NCI-H2171 treated with DMSO at 0.1 percent for 48 hours (cell line): ENCODE measurements at regions not wholly inside any gene's neighbourhood (a gene's known extent, or its start where the extent isn't known, plus 50 kb on each side); places are given as distances from the start of the nearest gene placed in this dataset.

Experiments
- DNase-seq: peaks from one replicate; lab custom pipeline; 2025; lab: John Stamatoyannopoulos, UW

DNA sequence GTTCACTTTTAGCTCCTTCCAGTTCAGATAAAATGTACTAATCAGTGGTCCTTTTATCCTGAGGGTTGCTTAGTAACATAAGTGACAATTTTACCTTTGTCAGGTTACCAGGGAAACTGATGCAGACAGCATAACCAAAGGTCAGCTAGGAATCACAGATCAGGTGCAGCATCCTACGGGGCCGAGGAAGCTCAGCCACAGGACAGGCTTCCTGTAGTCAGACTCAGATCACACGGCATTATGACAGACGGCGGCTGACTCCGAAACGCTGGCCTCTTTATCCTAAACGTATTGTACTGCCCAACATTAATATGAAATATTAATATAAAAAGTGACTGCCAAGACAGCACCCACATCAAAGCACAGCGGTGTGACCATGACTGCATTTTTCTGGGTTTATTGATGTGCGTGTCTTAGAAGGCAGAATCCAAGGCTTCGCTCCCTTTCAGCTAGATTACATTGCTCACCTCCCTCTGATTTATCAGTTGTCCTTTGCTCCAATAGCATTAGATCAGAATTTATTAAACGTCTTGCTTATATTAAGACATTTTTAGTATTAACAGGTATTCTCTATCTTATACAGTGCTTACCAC is 444.5 kb downstream of the CMPK2 start:
- no peak for DNase-seq

GRCh38 chr2:6421888-6422287 is 443.8 kb downstream of the CMPK2 start:
- no peak for DNase-seq

DNA sequence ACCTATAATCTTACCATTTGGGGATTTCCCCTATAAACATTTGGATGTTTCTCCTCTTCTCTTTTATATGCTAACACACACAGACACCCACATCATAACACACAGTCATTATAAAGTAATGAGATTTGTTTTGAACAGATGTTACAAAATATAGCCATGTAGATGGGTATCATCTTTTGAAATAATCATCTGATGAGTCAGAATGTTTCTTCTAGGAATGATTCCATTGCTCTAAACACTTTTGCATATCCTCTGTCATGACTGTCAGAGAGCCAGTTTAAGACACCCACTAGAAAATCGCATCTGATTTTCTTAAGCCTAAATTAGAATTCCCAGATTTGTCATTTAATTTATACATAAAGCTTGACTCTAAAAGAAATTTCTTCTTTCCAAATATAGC is 442.6 kb downstream of the CMPK2 start:
- peak; percentile 9 for DNase-seq

DNA sequence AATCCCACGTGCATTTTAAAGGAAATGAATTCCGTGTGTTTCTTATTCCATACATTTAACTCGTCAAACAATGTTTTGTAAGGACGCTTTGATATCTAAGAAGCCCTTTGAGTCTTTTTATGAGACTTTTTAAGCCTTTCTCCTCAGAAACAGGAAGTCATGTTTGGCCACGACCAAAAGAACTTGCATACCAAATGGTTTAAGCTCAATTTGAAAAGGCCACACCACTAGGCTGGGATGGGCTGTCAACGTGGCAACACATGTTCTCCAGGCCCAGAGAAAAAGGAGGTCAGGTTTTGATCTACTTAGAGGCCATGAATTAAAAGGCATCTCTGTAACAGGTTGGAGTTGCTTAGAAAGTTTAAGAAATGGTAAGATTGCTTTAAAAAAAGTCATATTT is 441.8 kb downstream of the CMPK2 start:
- no peak for DNase-seq

DNA sequence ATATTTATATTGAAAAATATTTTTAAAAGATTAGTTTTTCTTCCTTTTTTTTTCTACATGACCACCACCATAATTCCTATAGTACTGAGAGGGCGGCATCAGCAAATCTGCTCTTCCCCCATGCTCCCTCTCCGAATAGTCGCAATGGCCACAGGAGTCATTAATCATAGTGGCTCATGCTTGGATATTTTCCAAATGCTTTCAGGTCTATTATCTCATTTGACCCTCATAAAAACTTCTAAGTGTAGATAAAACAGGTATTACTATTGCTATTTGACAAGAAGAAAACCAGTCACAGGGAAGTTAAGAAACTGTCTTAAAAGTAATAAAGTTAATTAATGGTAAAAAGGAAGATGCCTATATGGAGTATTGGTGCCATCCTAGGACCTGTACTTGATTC is 440.7 kb downstream of the CMPK2 start:
- DNase-seq = no peak

GRCh38 chr2:6429210-6429986 is 436.3 kb downstream of the CMPK2 start:
- no peak for DNase-seq

DNA sequence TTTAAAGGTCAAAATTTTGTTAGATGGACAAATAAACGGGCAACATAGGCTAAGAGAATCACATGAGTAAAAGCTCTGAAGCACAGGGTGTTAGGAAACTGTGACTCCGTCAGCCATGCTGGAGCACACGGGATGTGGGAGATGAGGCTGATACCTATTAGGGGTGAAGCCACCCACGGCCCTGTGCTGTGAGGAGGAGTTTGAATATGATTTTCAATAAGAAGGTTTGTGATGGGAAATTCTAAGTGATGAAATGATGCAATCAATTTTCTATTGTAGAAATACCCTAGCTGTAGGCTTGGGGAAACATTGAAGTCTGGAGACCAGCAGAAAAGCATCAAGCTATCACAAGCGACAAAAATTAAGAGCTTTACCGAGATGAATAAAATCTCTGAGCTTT is 431.3 kb downstream of the CMPK2 start:
- no peak for DNase-seq

DNA sequence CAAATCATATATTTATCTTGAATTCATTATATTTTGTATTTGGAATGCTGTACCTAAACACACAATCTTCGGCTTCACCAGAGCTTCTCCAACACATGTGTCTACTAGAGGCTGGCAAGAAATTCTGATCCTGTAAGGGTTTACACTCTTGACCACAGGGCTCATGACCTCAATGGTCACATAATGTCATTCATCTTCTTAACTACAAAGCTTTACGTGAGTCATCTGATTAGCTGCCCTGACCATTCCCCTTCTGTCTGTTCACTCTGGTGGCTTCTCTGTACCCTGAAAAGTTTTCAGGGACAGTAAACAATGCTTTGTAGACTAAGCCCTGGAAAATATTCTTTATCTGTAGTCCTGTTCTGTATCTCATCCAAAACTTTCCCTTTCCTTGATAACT is 423.9 kb downstream of the CMPK2 start:
- DNase-seq = no peak

DNA sequence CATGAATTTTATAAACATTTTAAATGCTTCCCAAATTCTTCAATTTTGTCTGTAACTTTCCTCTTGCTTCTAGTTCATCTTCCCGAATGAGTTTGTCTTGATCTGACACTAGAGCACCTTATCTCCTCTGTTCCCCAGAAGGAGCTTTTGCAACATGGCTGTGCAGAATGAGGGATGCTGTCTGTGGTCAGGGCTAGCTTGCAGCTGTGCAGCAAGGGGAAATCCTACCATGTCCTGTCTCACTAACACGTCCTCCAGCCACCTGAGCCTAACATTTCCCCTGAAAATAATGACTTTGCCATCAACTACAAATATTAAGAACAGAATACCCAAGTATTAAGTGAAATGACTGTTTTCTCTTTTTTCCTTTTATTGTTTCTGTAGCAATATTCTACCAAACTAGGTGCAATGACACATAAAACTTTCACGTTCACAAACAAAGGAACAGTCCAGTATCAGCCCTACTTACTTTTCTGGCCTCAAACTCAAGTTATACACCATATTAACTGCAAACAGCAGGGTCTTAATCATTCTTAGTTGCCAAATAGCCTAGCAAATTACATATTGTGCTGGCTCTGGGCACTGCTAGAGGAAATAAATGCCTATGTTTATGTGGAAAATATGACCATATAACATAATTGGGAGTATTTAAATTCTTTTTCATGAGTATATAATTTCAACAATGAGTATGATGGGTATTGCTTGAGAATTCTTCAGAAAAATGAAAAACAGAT is 423.3 kb downstream of the CMPK2 start:
- peak; percentile 36 for DNase-seq

DNA sequence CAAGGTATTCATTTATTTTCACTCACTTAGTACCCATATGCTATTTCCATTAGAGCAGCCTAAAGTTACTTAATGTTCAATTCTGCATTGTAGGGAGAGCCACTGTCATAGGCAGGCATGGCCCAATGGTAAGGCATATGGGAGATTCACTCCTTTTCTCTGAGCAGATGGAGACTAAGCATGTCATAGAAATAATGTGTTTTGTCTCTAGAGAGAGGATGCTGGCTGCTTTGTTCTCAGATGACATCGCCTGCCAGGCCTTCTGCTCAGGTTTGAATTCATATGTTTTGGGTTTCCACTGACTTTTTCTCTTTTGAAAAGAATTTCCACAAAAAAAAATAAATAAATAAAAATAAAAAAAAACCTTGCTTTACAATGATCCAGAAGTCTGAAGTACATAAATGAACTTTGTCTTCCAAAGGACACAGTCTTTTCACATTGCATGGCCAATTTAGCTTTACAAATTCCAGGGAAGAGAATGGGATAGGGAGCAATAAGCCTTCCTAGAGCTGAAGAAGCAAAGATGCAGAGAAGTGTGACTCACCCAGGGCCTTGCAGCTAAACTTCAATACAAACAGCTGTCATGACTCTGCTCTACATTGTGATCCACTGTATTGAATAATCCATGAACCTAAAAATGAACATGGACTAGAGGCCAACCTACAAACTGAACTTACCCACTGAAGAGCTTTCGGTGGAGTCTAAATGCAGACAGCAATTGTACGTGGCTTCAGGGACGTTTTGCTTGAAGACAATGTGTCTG is 422.5 kb downstream of the CMPK2 start:
- DNase-seq = peak; percentile 99

DNA sequence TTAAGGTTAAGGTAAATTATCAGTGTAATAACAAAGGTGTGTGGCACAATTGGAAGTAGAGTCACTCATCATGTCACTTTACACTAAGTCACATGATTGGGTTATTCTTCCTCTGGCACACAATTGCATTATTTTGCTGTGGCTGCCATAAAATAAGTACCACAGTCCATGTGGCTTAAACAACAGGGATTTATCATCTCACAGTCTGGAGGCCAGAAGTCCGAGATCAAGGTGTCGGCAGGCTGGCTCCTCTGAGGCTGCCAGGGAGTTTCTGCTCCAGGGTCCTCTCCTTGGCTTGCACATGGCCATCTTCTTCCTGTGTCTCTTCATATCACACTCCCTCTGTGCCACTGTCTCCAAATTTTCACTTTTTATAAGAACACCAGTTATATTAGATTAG is 421.2 kb downstream of the CMPK2 start:
- no peak for DNase-seq

DNA sequence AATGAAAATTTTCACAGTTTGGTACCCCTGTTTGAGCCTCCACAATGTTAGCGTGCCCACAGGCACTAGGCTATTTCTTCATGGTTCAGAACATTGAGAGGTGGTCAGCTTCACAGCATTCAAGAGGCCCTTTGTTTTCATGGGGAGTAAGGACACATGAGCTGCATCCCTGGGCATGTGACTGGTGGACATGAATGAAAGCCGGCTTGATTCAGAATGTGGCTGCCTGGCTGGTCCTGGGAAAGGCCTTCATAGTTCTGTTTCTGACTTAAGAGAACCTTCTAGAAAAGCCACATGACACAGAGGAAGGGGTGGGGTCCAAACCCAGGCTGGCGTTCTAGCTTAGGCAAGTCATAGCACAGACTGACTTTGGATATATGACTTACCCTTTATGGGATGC is 420.6 kb downstream of the CMPK2 start:
- DNase-seq = no peak

DNA sequence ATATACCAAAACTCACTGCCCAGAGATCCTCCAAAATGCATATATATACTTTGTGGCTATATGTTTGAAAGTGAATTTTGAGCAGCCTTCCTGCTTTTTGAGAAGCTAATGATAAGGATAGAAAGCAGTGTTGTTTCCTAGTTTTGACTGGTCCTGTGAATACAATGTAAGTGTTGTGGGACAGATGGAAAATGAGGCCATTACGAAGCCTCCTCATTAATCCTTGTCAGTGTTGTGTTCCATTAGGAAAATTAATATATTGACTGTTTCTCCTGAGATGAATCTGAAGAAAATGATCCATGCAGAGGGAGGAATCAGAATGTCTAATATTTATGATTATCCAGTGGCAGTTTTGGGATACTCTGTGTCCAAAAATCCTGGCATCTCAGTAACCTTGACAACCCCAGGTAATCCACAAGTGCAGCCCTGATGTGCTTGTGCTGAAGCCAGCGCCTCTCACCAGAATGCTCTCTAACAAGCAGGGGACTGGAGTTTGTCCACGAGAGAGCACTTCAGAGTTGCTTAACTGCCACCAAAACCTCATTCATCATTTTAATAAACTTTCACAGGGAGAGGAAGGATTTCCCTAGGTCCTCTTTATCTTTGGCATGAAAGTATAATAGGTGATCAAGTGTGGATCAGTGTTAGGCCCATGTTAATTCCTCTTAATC is 418.6 kb downstream of the CMPK2 start:
- peak; percentile 28 for DNase-seq

DNA sequence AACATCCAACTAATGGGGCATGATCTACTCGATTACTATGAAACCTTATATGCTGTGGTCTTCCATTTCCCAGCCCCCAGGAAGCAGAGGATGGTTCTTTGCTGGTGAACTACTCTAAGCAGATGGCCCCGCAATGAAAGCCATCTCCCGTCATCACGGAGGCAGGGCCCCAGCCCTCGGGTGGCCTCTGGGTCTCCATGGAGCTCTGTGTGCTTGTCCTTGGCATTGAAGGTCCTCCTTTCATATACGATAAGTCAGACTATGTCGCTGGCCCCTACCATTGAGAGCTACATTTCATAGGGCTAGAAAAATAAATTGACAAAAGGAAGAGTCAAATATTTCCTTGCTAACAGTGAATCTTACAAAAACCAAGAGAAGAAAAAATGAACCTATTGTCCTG is 416.8 kb downstream of the CMPK2 start:
- DNase-seq = peak; percentile 14

- no peak for DNase-seq
Observed at GRCh38 chr2:6449343-6449742, 416.4 kb downstream of the CMPK2 start.

- no peak for DNase-seq
Observed at GRCh38 chr2:6452702-6453481, 412.8 kb downstream of the CMPK2 start.

GRCh38 chr2:6454286-6454990 is 411.3 kb downstream of the CMPK2 start:
- peak; percentile 18 for DNase-seq

DNA sequence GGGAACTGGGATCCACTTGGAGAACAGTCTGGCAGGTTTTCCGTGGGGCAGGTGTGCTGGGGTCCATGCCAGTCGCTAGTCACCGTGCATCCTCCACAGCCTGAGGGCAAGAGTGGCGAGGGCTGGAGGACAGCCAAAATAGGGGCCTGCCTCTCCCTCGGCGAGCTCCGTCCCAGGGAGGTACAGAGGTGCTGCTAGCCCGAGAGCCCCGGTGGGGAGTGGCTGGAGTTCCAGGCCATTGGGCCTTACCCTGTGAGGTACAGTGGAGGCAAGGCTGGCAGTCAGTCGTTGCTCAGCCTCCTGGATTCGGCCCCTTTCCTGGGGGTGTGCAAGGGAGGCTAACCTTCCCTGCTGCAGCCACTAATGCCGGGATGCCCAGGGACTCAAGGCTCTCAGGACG is 406.6 kb downstream of the CMPK2 start:
- DNase-seq = no peak

DNA sequence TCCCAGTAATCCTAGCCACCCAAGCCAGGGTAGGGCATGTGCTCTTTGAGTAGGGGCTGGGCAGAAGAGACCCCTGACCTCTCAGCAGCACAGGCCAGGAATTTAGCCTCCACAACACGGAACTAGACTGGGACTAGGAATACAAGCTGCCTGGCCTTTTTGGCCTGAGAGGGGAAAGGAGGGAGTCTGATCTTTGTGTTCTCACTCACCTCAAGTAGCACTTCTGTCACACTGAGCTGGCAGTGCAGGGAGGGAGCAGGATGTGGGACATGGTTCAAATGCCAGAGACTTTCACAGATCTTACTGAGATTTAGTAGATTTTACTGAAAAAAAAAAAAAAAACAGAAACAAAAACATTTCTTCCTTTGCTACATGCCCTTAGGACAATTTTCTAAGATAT is 395.2 kb downstream of the CMPK2 start:
- no peak for DNase-seq

DNA sequence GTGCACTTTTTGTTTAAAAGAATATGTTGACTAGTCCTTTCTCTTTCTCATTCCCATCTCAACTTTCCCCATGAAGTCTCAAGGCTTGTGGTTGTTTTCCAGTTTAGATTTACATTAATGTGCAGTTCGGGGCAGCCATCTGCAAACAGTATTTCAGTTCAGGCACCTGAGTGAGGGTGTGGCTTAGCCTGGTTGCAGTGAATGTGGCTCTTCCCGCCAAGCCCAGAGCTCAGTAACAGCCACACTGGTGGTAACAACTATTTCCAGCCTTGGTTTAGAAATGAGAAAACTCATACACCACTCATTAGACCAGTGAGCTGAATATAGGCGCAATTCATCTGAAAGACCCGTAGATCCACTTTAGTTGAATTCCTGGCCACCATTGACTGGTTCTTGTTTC is 394.3 kb downstream of the CMPK2 start:
- DNase-seq = no peak
